ENCODE measurements at regions not wholly inside any gene's neighbourhood (a gene's known extent, or its start where the extent isn't known, plus 50 kb on each side); places are given as distances from the start of the nearest gene placed in this dataset.

- TF ChIP-seq CTCF (IDR thresholded peaks at IDR 0.05; ENCODE audit: low read depth, low read length, missing input control) (no peak), RAD21 (IDR thresholded peaks at IDR 0.05) (no peak), FOXA1 (IDR thresholded peaks at IDR 0.05) (no peak), MAX (IDR thresholded peaks at IDR 0.05) (no peak), YY1 (IDR thresholded peaks at IDR 0.05) (no peak), EGR1 (IDR thresholded peaks at IDR 0.05; ENCODE audit: low read depth in 2 of 2) (no peak), ZBTB33 (IDR thresholded peaks at IDR 0.05) (no peak), JUND (IDR thresholded peaks at IDR 0.05) (no peak), HNF4A (conservative IDR thresholded peaks at IDR 0.05) (no peak)
These were observed 147.3 kb downstream of the MRPL39 start for GRCh38 chr21:25459993-25460392.
